ENCODE measurements at regions not wholly inside any gene's neighbourhood (a gene's known extent, or its start where the extent isn't known, plus 50 kb on each side); places are given as distances from the start of the nearest gene placed in this dataset.

- no peak for TF ChIP-seq CTCF (IDR thresholded peaks at IDR 0.05)
- Mint-ChIP-seq H3K9me3 (peaks cover 14% of the 10 kb centered on the region), H3K27me3 (ENCODE audit: insufficient read depth) (no peaks in the 10 kb centered on the region), H3K36me3 (ENCODE audit: low read depth) (no peaks in the 10 kb centered on the region; the same call in 1 of the 2 replicates), H3K4me3 (no peak overlapping the region), H3K4me1 (ENCODE audit: low read depth) (no peaks in the 10 kb centered on the region), H3K27ac (no peak overlapping the region)
- DNase-seq, result no peak
Measured at GRCh38 chr7:136171233-136171632, 194.1 kb upstream of the MTPN start.

GRCh38 chr7:136168821-136169220 is 191.7 kb upstream of the MTPN start:
- H3K4me1 Mint-ChIP-seq (ENCODE audit: low read depth), result no peaks in the 10 kb centered on the region

GRCh38 chr7:136167991-136168390 is 190.8 kb upstream of the MTPN start:
- H3K27ac Mint-ChIP-seq, result no peak overlapping the region
- no peak for TF ChIP-seq CTCF (IDR thresholded peaks at IDR 0.05)
- H3K27me3 Mint-ChIP-seq (ENCODE audit: insufficient read depth), result peaks cover 3% of the 10 kb centered on the region; the same call in 1 of the 2 replicates
- no peaks in the 10 kb centered on the region for H3K4me1 Mint-ChIP-seq (ENCODE audit: low read depth)
- peaks cover 21% of the 10 kb centered on the region for H3K9me3 Mint-ChIP-seq
- no peak for DNase-seq
- H3K4me3 Mint-ChIP-seq, result no peak overlapping the region
- H3K36me3 Mint-ChIP-seq (ENCODE audit: low read depth), result no peaks in the 10 kb centered on the region; the same call in 1 of the 2 replicates

More at GRCh38 chr7:136168821-136169220, 191.7 kb upstream of the MTPN start:
- no peak for DNase-seq
- Mint-ChIP-seq H3K27me3 (ENCODE audit: insufficient read depth) (peaks cover 3% of the 10 kb centered on the region; the same call in 1 of the 2 replicates), H3K9me3 (peaks cover 17% of the 10 kb centered on the region), H3K36me3 (ENCODE audit: low read depth) (no peaks in the 10 kb centered on the region; the same call in 1 of the 2 replicates), H3K27ac (no peak overlapping the region), H3K4me3 (no peak overlapping the region)
- TF ChIP-seq CTCF (IDR thresholded peaks at IDR 0.05), result no peak

GRCh38 chr7:136166521-136166920 is 189.4 kb upstream of the MTPN start:
- Mint-ChIP-seq H3K4me3 (no peak overlapping the region), H3K4me1 (ENCODE audit: low read depth) (no peaks in the 10 kb centered on the region), H3K9me3 (peaks cover 30% of the 10 kb centered on the region), H3K27me3 (ENCODE audit: insufficient read depth) (peaks cover 3% of the 10 kb centered on the region; the same call in 1 of the 2 replicates), H3K27ac (no peak overlapping the region), H3K36me3 (ENCODE audit: low read depth) (no peaks in the 10 kb centered on the region; the same call in 1 of the 2 replicates)
- DNase-seq, result no peak
- no peak for TF ChIP-seq CTCF (IDR thresholded peaks at IDR 0.05)

GRCh38 chr7:136163340-136163801 is 186.2 kb upstream of the MTPN start:
- no peaks in the 10 kb centered on the region for H3K4me1 Mint-ChIP-seq (ENCODE audit: low read depth)
- DNase-seq, result no peak
- H3K27ac Mint-ChIP-seq, result no peak overlapping the region
- peaks cover 3% of the 10 kb centered on the region; the same call in 1 of the 2 replicates for H3K27me3 Mint-ChIP-seq (ENCODE audit: insufficient read depth)
- no peak for TF ChIP-seq CTCF (IDR thresholded peaks at IDR 0.05)
- H3K4me3 Mint-ChIP-seq, result no peak overlapping the region
- H3K36me3 Mint-ChIP-seq (ENCODE audit: low read depth), result no peaks in the 10 kb centered on the region; the same call in 1 of the 2 replicates
- peaks cover 30% of the 10 kb centered on the region for H3K9me3 Mint-ChIP-seq
